GM23338 (cell line): ENCODE measurements at regions not wholly inside any gene's neighbourhood (a gene's known extent, or its start where the extent isn't known, plus 50 kb on each side); places are given as distances from the start of the nearest gene placed in this dataset.

Experiments
- ATAC-seq: fragments of 200-7000 bp; cut with Tn5 transposase; 3 replicates; pipeline ENCODE4 v1.9.1; 2020
- DNase-seq: peaks from one replicate; pipeline ENCODE4 v3.0.0-alpha.2; 2015; ENCODE audit warnings: low spot score
- H2AFZ ChIP-seq: fragments of 200-600 bp; sonication (generic); 2 replicates; pipeline ENCODE4 v1.8.0; 2016; ENCODE audit warnings: antibody characterized with exemption, mild to moderate bottlenecking, moderate library complexity
- H3F3A ChIP-seq: fragments of 200-600 bp; sonication (generic); replicated peaks from 2 replicates; pipeline ENCODE4 v1.8.0; 2017; ENCODE audit warnings: antibody characterized with exemption, mixed run types, low read depth
- H3K27ac ChIP-seq: fragments of 200-600 bp; sonication (generic); 2 replicates; pipeline ENCODE4 v1.6.1; 2016; ENCODE audit warnings: low read depth
- H3K27me3 ChIP-seq: fragments of 200-600 bp; sonication (generic); 2 replicates; pipeline ENCODE4 v1.8.0; 2016; ENCODE audit warnings: mild to moderate bottlenecking, mixed run types, moderate library complexity; ENCODE audit not compliant: insufficient read depth
- H3K36me3 ChIP-seq: fragments of 200-600 bp; sonication (generic); 2 replicates; pipeline ENCODE4 v1.8.0; 2016; ENCODE audit warnings: mild to moderate bottlenecking; ENCODE audit not compliant: insufficient read depth
- H3K4me1 ChIP-seq: fragments of 200-600 bp; sonication (generic); 2 replicates; pipeline ENCODE4 v1.8.0; 2016; ENCODE audit warnings: mild to moderate bottlenecking, moderate library complexity; ENCODE audit not compliant: insufficient read depth
- H3K4me2 ChIP-seq: fragments of 200-600 bp; sonication (generic); 2 replicates; pipeline ENCODE4 v1.7.1; 2017; ENCODE audit warnings: mixed run types
- H3K4me3 ChIP-seq: fragments of 200-600 bp; sonication (generic); 2 replicates; pipeline ENCODE4 v1.6.1; 2016; ENCODE audit warnings: mixed run types
- H3K79me2 ChIP-seq: fragments of 200-600 bp; sonication (generic); replicated peaks from 2 replicates; pipeline ENCODE4 v1.8.0; 2017; ENCODE audit warnings: mild to moderate bottlenecking; ENCODE audit not compliant: insufficient read depth
- H3K9me2 ChIP-seq: fragments of 200-600 bp; sonication (generic); 2 replicates; pipeline ENCODE4 v1.8.0; 2017; ENCODE audit not compliant: insufficient read depth
- H4K20me1 ChIP-seq: fragments of 200-600 bp; sonication (generic); replicated peaks from 2 replicates; pipeline ENCODE4 v1.8.0; 2017; ENCODE audit warnings: mild to moderate bottlenecking; ENCODE audit not compliant: insufficient read depth
- H3K27ac Mint-ChIP-seq: 2 replicates; pipeline ENCODE4 v1.8.0; 2020; ENCODE audit warnings: inconsistent platforms, mild to moderate bottlenecking, moderate library complexity, mixed read lengths
- H3K27me3 Mint-ChIP-seq: 3 replicates; pipeline ENCODE4 v1.8.0; 2022; ENCODE audit warnings: low read depth, mild to moderate bottlenecking, moderate library complexity, mixed read lengths, inconsistent platforms; ENCODE audit not compliant: insufficient read depth, poor library complexity
- H3K36me3 Mint-ChIP-seq: 3 replicates; pipeline ENCODE4 v1.8.0; 2021; ENCODE audit warnings: low read depth, mild to moderate bottlenecking, inconsistent platforms, moderate library complexity, mixed read lengths
- H3K4me1 Mint-ChIP-seq: 3 replicates; pipeline ENCODE4 v1.8.0; 2020; ENCODE audit warnings: mild to moderate bottlenecking, inconsistent platforms, mixed read lengths
- H3K4me3 Mint-ChIP-seq: 3 replicates; pipeline ENCODE4 v1.8.0; 2021; ENCODE audit warnings: moderate library complexity, mild to moderate bottlenecking, inconsistent platforms, mixed read lengths
- H3K9me3 Mint-ChIP-seq: 3 replicates; pipeline ENCODE4 v1.8.0; 2020; ENCODE audit warnings: moderate library complexity, mild to moderate bottlenecking, inconsistent platforms, mixed read lengths
- CREB1 ChIP-seq: fragments of 250-450 bp; sonication (Bioruptor Pico); IDR thresholded peaks from 2 replicates; pipeline ENCODE4 v1.5.0; 2020; ENCODE audit warnings: low read depth, mild to moderate bottlenecking, moderate library complexity
- CTCF ChIP-seq, 2 experiments: fragments of 200-600 bp in 1 of 2; sonication (generic) in 1 of 2; conservative IDR thresholded peaks; 2 replicates each; pipeline versions ENCODE4 v1.5.1 to v1.6.1; 2016 to 2017; ENCODE audit warnings: antibody characterized with exemption in 2 of 2, low read depth in 2 of 2, mild to moderate bottlenecking in 2 of 2, moderate library complexity in 1 of 2
- ETS1 ChIP-seq: IDR thresholded peaks from 2 replicates; pipeline ENCODE4 v1.6.1; 2016; ENCODE audit warnings: antibody characterized with exemption
- EZH2 ChIP-seq: fragments of 200-600 bp; sonication (generic); IDR thresholded peaks from one replicate; pipeline ENCODE4 v1.8.0; 2017; ENCODE audit warnings: antibody characterized with exemption, mild to moderate bottlenecking, low read depth; ENCODE audit not compliant: unreplicated experiment
- JUNB ChIP-seq: IDR thresholded peaks from one replicate; pipeline ENCODE4 v1.6.1; 2016; ENCODE audit warnings: antibody characterized with exemption; ENCODE audit not compliant: unreplicated experiment
- NANOG ChIP-seq: IDR thresholded peaks from 2 replicates; pipeline ENCODE4 v1.6.1; 2016; ENCODE audit warnings: antibody characterized with exemption, borderline replicate concordance
- POLR2AphosphoS5 ChIP-seq: IDR thresholded peaks from 2 replicates; pipeline ENCODE4 v1.6.1; 2016; ENCODE audit warnings: antibody characterized with exemption, low read depth
- REST ChIP-seq: IDR thresholded peaks from one replicate; pipeline ENCODE4 v1.6.1; 2018; ENCODE audit warnings: antibody characterized with exemption; ENCODE audit not compliant: unreplicated experiment
- ZNF114 ChIP-seq: fragments of 250-450 bp; sonication (Bioruptor Pico); IDR thresholded peaks from 2 replicates; pipeline ENCODE4 v1.5.0; 2020; ENCODE audit warnings: mild to moderate bottlenecking, moderate library complexity
- ZNF462 ChIP-seq: fragments of 250-450 bp; sonication (Bioruptor Pico); IDR thresholded peaks from 2 replicates; pipeline ENCODE4 v1.5.0; 2020; ENCODE audit warnings: mild to moderate bottlenecking, moderate library complexity

- TF ChIP-seq EZH2: no peak
Measured at GRCh38 chr12:71239731-71240130, 81.9 kb upstream of the TSPAN8 start.

GRCh38 chr12:71237128-71237527 lies 79.3 kb upstream of the TSPAN8 start:
- Mint-ChIP-seq H3K27ac (no peak overlapping the region), H3K9me3 (no peaks in the 10 kb centered on the region), H3K4me1 (no peaks in the 10 kb centered on the region), H3K4me3 (no peak overlapping the region), H3K36me3 (no peaks in the 10 kb centered on the region), H3K27me3 (no peaks in the 10 kb centered on the region)
- Histone ChIP-seq H3K27me3 (no peaks in the 10 kb centered on the region), H3K36me3 (no peaks in the 10 kb centered on the region), H3K27ac (no peak overlapping the region), H2AFZ (no peak overlapping the region), H3K4me1 (no peaks in the 10 kb centered on the region), H3K79me2 (no peaks in the 10 kb centered on the region), H3K4me2 (no peak overlapping the region), H4K20me1 (no peaks in the 10 kb centered on the region), H3F3A (no peaks in the 10 kb centered on the region), H3K4me3 (no peak overlapping the region), H3K9me2 (peaks cover 25% of the 10 kb centered on the region; the same call in 1 of the 2 replicates)
- ATAC-seq (no peak), DNase-seq (no peak)
- TF ChIP-seq JUNB: no peak
- no peak for TF ChIP-seq EZH2
- no peak for TF ChIP-seq NANOG
- no peak for TF ChIP-seq REST
- no peak for TF ChIP-seq POLR2AphosphoS5
- TF ChIP-seq ZNF114: no peak
- no peak for TF ChIP-seq CTCF (conservative IDR thresholded peaks at IDR 0.05; ENCODE audit: low read depth in 2 of 2)
- no peak for TF ChIP-seq ZNF462
- no peak for TF ChIP-seq CREB1 (CRISPR knock-in tag)
- TF ChIP-seq ETS1: no peak

More at GRCh38 chr12:71239731-71240130, 81.9 kb upstream of the TSPAN8 start:
- H3K4me3 ChIP-seq: no peak overlapping the region
- H3K4me2 ChIP-seq: no peak overlapping the region
- H4K20me1 ChIP-seq: no peaks in the 10 kb centered on the region
- no peak for DNase-seq
- Mint-ChIP-seq H3K27me3 (no peaks in the 10 kb centered on the region), H3K27ac (no peak overlapping the region), H3K36me3 (no peaks in the 10 kb centered on the region), H3K4me1 (no peaks in the 10 kb centered on the region), H3K9me3 (no peaks in the 10 kb centered on the region), H3K4me3 (no peak overlapping the region)
- H2AFZ ChIP-seq: no peak overlapping the region
- ATAC-seq: no peak
- H3K79me2 ChIP-seq: no peaks in the 10 kb centered on the region
- no peaks in the 10 kb centered on the region for H3K36me3 ChIP-seq
- H3K27me3 ChIP-seq: no peaks in the 10 kb centered on the region
- H3K27ac ChIP-seq: no peak overlapping the region
- no peaks in the 10 kb centered on the region for H3F3A ChIP-seq
- no peaks in the 10 kb centered on the region for H3K4me1 ChIP-seq
- peaks cover 17% of the 10 kb centered on the region; the same call in 1 of the 2 replicates for H3K9me2 ChIP-seq
